ENCODE measurements at regions not wholly inside any gene's neighbourhood (a gene's known extent, or its start where the extent isn't known, plus 50 kb on each side); places are given as distances from the start of the nearest gene placed in this dataset. TPM values are rescaled to one million over a fixed set of nuclear protein-coding genes. Genes with fewer than 3 reads are reported as not detected.

- DNase-seq (ENCODE audit: low spot score): no peak
- POLR2A ChIA-PET: no interaction called here
- no TSS peak for BruUV-seq (replicated peaks)
- no peaks in the 10 kb centered on the region for H4K20me1 ChIP-seq (ENCODE audit: insufficient read depth, low read length)
- no peak overlapping the region for H3K27ac ChIP-seq (ENCODE audit: low read depth, low read length, poor library complexity, severe bottlenecking)
- CTCF ChIA-PET (ENCODE audit: unreplicated experiment): no interaction called here
- no peak for TF ChIP-seq EZH2phosphoT487 (IDR thresholded peaks at IDR 0.05; ENCODE audit: borderline replicate concordance, low read depth, low read length)
- TF ChIP-seq, protein P1, sequence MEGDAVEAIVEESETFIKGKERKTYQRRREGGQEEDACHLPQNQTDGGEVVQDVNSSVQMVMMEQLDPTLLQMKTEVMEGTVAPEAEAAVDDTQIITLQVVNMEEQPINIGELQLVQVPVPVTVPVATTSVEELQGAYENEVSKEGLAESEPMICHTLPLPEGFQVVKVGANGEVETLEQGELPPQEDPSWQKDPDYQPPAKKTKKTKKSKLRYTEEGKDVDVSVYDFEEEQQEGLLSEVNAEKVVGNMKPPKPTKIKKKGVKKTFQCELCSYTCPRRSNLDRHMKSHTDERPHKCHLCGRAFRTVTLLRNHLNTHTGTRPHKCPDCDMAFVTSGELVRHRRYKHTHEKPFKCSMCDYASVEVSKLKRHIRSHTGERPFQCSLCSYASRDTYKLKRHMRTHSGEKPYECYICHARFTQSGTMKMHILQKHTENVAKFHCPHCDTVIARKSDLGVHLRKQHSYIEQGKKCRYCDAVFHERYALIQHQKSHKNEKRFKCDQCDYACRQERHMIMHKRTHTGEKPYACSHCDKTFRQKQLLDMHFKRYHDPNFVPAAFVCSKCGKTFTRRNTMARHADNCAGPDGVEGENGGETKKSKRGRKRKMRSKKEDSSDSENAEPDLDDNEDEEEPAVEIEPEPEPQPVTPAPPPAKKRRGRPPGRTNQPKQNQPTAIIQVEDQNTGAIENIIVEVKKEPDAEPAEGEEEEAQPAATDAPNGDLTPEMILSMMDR (conservative IDR thresholded peaks at IDR 0.05; ENCODE audit: low read length): no peak
- H3K4me2 ChIP-seq (ENCODE audit: low read length): no peak overlapping the region
- H3K4me3 ChIP-seq (ENCODE audit: low read depth, low read length, poor library complexity, severe bottlenecking): no peak overlapping the region
- no peaks in the 10 kb centered on the region for H3K9me3 ChIP-seq (ENCODE audit: low read length)
- H2AFZ ChIP-seq (ENCODE audit: low read length): no peak overlapping the region
- H3K9me2 ChIP-seq (ENCODE audit: insufficient read depth, low read length): no peaks in the 10 kb centered on the region
- no peaks in the 10 kb centered on the region for H3K36me3 ChIP-seq (ENCODE audit: insufficient read depth, low read length)
- intact Hi-C loops (cut with micrococcal nuclease; ENCODE audit: unreplicated experiment): no loop called here
- no peaks in the 10 kb centered on the region for H3K79me2 ChIP-seq (ENCODE audit: insufficient read depth, low read depth, low read length)
- no peaks in the 10 kb centered on the region for H3K4me1 ChIP-seq (ENCODE audit: insufficient read depth, low read length, poor library complexity, severe bottlenecking)
Measured at GRCh38 chr12:43602738-43603137, 50.7 kb upstream of the ADAMTS20 start.

Small RNA genes lying in the stretch of these regions (small RNA-seq; reads per million reads assigned to genes)
- gene AC090525.3: not detected
